ENCODE measurements at regions not wholly inside any gene's neighbourhood (a gene's known extent, or its start where the extent isn't known, plus 50 kb on each side); places are given as distances from the start of the nearest gene placed in this dataset.

DNA sequence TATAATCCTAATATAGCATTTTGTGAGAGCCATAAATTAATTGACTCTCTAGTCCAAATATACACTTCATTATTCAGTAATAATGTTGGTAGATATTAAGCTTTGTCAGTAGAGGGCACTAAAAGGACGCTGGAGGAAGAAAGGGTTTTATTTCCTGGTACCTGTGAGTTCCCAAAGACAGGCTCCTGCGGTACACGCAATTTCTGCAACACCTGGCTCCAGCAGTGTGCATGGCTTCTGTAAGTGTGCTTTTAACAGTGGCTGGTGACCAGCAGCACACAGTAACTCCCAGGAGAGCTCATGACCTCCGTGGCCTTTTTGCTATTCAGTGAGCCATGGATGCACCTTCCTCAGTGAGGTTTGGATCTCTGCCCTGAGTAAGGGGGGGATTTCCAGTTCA, 338.3 kb upstream of the ZNF385D start:
- DNase-seq = peak in 2 of 42 donors; percentile 15 to 16
- intact Hi-C loops (cut with DNase I) = no loop called here

DNA sequence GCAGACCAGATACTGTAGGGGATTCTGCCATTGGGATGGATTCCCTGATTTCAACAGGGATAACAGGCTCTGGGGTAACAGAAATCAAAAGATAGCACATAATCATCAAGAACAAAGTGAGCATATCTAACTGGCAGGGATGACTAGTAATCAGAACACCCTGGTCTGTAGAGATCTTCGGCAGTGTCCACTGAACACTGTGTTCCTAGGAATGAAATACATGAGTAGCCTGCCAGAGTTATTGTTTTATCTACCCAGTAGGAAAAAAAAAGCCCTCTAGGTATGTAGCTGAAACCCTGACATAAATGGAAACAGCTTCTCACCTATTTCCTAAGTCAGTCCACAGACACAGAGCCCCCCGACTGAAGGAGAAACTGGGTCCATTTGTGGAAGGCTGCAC, 340.3 kb upstream of the ZNF385D start:
- no peak for DNase-seq
- intact Hi-C loops (cut with DNase I) = no loop called here

DNA sequence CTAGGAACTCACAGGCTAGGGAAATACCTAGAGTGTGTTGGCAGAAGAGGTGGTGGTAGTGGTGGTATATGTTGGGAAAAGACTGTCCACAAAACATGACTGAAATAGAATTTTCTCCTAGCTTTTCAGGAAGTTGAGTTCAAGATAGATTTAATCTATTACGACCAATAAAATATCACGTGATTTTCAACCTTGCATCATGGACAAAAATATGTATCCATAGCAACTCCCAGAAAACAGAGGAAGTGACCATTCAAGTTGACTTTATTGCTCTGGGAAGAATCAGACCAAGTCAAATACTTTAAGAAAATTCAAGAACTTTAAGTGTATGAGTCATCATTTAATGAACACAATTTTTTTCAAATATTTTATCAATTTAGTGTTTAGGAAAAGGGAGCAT, 347.0 kb upstream of the ZNF385D start:
- no peak for DNase-seq
- intact Hi-C loops (cut with DNase I) = no loop called here

DNA sequence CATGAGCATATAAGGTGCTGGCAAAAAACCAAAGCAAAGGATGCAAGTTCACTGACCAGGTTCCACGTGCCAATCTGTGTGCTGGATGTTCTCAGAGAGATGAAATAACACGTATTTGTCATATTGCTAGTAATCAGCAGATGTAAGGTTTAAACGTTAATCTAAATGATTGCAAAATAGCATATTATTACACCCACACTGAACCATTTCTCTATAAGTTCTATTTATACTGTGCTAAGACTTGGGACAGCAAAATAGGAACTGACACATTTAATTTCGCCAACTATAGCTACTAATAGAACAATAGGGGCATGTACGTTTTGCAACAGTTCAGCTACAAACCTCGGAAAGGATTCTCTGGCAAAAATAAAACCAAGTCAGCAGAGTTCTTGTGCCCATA, 350.3 kb upstream of the ZNF385D start:
- DNase-seq = no peak
- intact Hi-C loops (cut with DNase I) = no loop called here

DNA sequence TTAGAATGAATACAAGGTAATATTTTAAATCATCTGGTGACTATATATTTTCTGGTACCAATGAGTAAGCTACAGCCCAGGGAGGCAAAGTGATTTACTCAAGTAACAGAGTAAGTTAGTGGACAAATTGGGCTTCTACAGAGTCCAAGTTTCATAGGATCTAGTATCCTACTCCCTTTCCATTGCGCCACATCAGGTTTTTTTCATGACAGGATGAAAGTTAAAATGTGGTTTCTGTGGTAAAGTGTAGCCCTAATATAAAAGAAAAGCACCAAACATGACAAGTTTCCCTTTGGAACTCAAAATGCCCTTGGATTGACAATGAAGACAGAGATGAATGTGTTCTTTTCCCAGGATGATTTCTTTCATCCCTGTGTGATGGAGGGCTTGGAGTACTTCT, 350.8 kb upstream of the ZNF385D start:
- DNase-seq = no peak
- intact Hi-C loops (cut with DNase I) = no loop called here

DNA sequence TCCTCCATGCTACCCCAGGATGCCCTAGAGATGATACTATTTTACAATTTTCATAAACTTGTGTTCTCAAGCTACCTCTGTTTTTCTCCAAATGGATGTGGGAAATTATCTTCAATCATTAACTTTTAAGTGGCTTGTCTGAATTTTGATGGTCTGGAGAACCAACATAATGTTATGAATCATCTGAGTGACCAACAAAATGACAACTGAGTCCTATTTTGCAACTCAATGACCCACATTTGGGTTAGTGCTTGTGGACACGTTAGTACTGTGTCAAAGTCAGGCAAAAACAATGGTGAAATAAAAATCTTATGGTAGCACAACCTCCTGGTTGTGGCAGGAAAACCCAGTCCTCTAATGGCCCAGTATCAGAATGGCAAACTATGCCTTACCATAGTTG, 352.4 kb upstream of the ZNF385D start:
- no peak for DNase-seq

DNA sequence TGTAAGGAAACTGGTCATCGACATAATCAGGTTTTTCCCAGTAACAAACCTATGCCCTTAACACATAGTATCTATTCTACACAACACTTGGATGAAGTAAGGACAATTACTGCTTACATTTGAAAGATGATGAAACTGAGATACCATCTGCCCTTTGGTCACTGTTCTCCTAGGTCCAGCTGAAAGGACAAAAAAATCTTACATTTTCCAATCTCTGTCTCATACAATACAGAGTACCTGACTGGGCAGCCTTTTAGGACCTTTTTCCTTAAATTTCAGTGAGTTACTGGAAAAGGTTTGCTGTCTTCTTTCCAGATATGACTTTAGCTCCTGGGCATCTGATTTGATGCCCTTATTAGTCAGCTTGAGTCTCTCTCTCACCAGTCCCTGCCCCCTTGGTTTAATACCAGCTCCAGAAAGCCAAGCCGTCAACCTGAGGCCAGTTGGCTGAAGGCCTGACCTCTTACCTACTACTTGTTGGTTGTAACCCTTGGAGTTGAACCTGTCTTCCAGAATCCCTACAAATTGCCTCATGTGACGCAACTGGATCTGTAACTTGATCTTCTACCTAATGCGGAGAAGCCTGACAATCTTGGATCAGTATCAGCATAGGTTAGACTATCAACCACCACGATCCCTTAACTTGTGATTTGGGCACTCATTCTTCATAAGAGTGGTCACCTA, 355.3 kb upstream of the ZNF385D start:
- DNase-seq = no peak
- intact Hi-C loops (cut with DNase I) = no loop called here

More for the DNA sequence above, 352.4 kb upstream of the ZNF385D start:
- intact Hi-C loops (cut with DNase I) = no loop called here

DNA sequence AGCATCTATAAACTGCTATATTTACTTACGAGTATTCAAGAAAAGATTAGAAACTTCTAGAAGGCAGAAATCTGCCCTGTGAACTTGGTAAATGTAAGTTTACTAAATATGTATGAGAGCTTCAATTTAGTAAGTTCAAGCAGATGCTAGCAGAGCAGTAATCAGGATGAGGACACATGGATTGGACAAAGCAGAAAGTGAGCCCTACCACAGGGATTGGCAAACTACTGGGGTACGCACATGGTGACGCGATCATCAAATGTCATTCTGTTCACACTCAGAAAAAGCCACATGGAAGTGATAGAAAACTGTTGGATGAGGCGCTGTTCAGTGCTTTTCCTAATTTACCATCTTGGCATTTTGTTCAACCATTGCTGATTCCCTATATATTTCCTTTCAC, 360.2 kb upstream of the ZNF385D start:
- intact Hi-C loops (cut with DNase I) = no loop called here
- no peak for DNase-seq

- DNase-seq = no peak
- intact Hi-C loops (cut with DNase I) = no loop called here
These were observed 362.4 kb upstream of the ZNF385D start for GRCh38 chr3:22113453-22113852.

- intact Hi-C loops (cut with DNase I) = no loop called here
- DNase-seq = no peak
These were observed 364.6 kb upstream of the ZNF385D start for GRCh38 chr3:22115581-22115980.

DNA sequence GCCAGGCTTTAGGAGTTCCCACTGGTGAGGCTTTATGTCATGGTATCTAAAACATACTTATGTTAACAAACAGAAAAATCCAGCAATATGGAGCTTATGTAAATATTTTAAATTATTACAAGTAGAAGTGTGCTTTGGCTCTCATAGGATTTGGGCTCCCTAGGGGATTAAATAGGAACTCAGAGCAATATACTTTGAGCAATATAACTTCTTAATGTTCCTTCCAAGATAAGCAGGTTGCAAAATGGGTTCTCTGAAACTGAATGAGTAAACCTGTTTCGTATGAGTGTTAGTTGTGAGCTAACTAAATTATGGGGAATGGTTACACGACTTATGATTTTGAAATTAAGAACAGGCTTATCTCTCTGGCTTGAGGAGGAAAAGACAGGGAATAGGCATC, 366.1 kb upstream of the ZNF385D start:
- intact Hi-C loops (cut with DNase I) = no loop called here

GRCh38 chr3:22117751-22118346, 366.8 kb upstream of the ZNF385D start:
- no peak for DNase-seq
- intact Hi-C loops (cut with DNase I) = no loop called here

More for the DNA sequence above, 366.1 kb upstream of the ZNF385D start:
- no peak for DNase-seq

DNA sequence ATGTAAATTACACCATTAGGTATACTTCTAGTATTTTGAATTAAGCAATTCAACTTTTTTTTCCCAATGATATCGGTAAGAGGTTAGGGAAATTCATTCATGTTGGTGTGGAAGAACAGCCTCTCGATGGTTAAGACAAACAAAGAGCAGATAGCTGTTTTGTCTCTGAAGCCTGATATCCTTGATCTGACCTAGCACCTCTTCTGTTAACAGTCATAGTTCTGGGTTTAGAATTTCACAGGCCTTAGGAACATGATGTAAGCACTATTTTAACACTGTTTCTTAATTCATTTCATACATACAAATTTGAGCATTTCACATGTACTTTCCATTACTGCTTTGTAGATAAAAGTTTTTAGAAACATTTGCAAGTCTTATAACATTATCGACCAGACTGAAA, 367.5 kb upstream of the ZNF385D start:
- no peak for DNase-seq
- intact Hi-C loops (cut with DNase I) = no loop called here

- DNase-seq = no peak
- intact Hi-C loops (cut with DNase I) = no loop called here
These were observed 370.2 kb upstream of the ZNF385D start for GRCh38 chr3:22121068-22121701.

DNA sequence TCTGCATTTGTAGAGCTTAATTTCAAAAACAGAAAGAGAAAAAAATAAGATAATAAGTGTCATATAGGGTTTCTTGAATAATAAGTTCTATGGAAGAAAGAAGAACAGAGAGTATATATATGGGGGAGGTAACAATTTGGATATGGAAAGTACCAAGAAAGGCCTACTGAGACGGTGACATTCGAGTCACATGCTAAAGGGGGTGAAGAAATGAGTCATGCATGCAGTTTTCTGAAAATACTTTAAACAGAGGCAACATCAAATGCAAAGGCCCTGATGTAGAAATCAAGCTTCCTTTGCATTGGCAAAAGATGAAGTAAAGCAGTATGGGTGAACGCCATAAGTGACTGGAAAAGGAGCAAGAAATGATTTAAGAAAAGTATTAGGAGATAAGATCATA, 371.6 kb upstream of the ZNF385D start:
- intact Hi-C loops (cut with DNase I) = no loop called here
- peak in 1 of 42 donors; percentile 9 for DNase-seq

DNA sequence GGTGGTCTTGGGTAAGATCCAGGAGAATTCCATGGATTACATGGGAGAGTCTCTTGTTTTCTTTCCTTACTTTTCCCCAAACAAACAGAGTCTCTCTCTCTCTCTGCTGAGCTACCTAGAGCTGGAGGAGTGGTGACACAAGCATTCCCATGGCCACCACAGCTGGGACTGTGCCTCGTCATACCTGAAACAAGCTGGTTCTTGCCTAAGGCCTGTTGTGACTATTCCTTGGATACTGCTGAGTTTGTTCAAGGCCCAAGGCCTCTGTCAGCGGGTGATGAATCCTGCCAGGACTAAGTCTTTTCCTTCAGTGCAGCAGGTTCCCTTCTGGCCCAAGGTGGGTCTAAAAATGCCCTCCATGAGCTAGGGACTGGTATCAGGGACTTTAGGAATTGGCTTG, 378.1 kb upstream of the ZNF385D start:
- intact Hi-C loops (cut with DNase I) = no loop called here
- DNase-seq = no peak

- intact Hi-C loops (cut with DNase I) = no loop called here
- DNase-seq = no peak
These were observed 390.8 kb upstream of the ZNF385D start for GRCh38 chr3:22141769-22142168.

- intact Hi-C loops (cut with DNase I) = no loop called here
- no peak for DNase-seq
These were observed 396.2 kb upstream of the ZNF385D start for GRCh38 chr3:22147161-22147560.

- intact Hi-C loops (cut with DNase I) = no loop called here
- no peak for DNase-seq
These were observed 405.9 kb upstream of the ZNF385D start for GRCh38 chr3:22156868-22157267.

GRCh38 chr3:22157848-22158247, 406.8 kb upstream of the ZNF385D start:
- no peak for DNase-seq
- intact Hi-C loops (cut with DNase I) = no loop called here
